Upper lobe of left lung (tissue), 4 donors: ENCODE measurements at regions not wholly inside any gene's neighbourhood (a gene's known extent, or its start where the extent isn't known, plus 50 kb on each side); places are given as distances from the start of the nearest gene placed in this dataset.

Experiments used
- CTCF ChIP-seq, 6 experiments: fragments of 450-650 bp in 4 of 6; fragments of 200-600 bp in 2 of 6; sonication (generic) in 2 of 6; IDR thresholded peaks; one replicate each; pipeline ENCODE4 v1.5.1; 2016 to 2019; ENCODE audit warnings: antibody characterized with exemption in 6 of 6
- POLR2A ChIP-seq, 4 donors: fragments of 450-650 bp; IDR thresholded peaks; one replicate each; pipeline ENCODE4 v1.5.1; 2016 to 2017; ENCODE audit warnings: antibody characterized with exemption in 4 of 4, mild to moderate bottlenecking in 2 of 4
- POLR2AphosphoS5 ChIP-seq, 2 donors: sonication (generic); formaldehyde crosslinking; IDR thresholded peaks; one replicate each; pipeline ENCODE4 v1.5.1; 2017; ENCODE audit warnings: antibody characterized with exemption in 2 of 2

- TF ChIP-seq CTCF (IDR thresholded peaks at IDR 0.05): no peak
- TF ChIP-seq POLR2AphosphoS5 (IDR thresholded peaks at IDR 0.05): no peak
- TF ChIP-seq POLR2A (IDR thresholded peaks at IDR 0.05): no peak
These were observed 161.7 kb downstream of the AKR1D1 start for GRCh38 chr7:138237995-138238394.
